GM18520 (cell line): ENCODE measurements at regions not wholly inside any gene's neighbourhood (a gene's known extent, or its start where the extent isn't known, plus 50 kb on each side); places are given as distances from the start of the nearest gene placed in this dataset.
"Not testable (repeated sequence)": the region's sequence is repeated elsewhere in the genome, so short reads cannot be mapped to it uniquely, and the experiment has no call there.

Experiments used
- ATAC-seq: cut with Tn5 transposase; IDR thresholded peaks from one replicate; pipeline ENCODE4 v1.9.1; 2021; ENCODE audit not compliant: unreplicated experiment

DNA sequence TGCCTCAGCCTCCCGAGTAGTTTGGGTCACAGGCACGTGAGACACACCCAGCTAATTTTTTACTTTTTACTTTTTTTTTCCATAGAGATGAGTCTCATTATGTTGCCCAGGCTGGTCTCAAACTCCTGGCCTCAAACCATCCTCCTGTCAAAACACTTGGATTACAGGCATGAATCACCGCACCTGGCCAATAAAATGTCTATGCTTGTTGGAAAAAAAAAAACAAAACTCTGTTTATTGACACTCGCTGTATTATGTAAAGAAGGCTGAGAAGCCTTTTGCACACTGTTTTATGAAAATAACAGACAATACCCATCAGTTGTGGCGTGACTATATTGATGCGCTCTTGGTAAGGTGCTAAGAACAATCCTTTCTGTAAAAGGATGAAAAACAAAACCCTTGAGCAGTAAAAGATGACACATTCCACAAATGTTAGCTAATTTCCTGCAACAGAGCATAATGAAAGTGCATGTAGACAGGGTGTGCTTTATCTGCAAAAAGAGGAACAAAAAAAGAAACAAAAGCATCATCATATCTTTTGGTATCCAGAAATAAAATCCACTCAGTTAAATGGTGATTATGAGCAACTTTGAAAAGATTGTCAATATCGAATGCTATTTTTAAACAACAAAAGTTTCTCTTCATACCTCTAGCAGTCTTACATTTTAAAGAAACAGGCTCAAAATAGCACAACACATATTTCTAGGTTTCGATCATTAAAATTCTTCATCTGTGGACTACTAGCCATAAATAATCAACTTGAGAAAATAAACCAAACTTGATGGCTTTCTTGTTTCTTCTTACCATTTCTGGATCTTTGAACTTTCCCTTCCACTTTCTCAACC, 108.3 kb upstream of the PHACTR1 start:
- peak; percentile 56 for ATAC-seq

DNA sequence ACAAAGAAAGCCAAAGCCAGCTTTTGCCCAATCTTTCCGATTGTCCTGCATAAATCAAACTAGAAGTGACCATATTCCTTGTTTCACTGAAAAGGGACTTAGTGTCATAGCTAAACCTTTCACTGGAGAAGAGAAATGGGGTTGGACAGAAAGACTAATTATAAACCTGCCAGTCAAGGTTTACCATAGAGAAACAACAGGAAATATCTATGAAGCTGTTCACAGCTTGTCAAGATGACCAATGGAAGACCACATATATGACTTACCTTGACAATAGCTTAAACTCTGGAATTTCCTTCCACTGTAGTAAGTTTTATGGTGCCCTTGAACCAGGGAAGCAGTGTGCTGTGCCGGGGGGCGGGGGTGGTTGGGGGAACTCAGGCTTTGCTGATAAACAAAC, 107.7 kb upstream of the PHACTR1 start:
- ATAC-seq: peak; percentile 4

DNA sequence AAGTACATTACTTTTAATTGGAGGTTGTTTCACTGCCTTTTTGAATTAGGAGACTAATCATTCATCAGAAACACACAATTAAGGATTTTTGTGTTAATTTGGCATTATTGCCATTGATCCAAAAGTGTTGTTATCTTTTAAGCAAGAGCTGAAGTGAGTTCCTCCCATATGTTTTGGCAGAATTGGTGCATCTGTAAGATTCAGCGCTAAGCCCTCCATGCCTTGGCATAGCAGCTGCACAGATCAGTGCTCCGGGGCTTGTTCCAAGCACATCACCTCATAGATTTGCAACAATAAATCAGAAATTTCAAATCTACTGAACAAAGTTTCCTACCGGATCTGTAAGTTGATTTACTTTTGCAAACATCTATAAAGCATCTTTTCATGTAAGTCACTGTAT, 106.8 kb upstream of the PHACTR1 start:
- no peak for ATAC-seq

DNA sequence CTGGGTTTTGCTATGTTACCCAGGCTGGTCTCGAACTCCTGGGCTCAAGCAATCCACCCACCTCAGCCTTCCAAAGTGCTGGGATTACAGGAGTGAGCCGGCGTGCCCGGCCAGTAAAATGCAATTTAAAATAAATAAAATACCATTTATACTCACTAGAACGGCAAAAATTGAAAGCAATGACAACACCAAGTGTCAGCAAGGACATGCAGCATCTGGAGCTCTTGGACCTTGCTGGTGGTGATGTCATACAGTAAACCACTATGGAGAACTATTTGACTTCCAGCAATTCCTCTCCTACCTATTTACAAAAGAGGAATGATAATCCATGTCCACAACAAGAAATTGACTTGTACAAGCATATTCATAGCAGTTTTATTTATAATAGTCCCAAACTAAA, 105.7 kb upstream of the PHACTR1 start:
- no peak for ATAC-seq

DNA sequence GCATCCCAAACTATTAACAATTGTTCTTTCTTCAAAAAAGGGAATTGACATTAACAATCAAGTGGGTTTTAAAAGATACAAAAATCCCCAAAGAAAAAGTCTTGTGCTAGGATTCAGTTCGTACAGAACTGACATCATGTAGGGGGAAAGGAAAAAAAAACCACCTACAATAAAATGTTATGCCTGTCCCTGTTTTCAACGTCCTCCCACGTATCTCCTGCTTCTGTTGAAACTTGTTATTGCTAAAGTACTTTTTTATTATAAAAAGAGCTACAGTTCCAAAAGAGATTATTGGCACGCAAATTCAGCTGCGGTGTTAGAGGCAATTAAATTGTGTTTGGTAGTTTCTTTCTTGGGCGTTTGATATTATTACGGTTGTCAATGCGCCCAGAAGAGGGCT, 102.8 kb upstream of the PHACTR1 start:
- no peak for ATAC-seq

DNA sequence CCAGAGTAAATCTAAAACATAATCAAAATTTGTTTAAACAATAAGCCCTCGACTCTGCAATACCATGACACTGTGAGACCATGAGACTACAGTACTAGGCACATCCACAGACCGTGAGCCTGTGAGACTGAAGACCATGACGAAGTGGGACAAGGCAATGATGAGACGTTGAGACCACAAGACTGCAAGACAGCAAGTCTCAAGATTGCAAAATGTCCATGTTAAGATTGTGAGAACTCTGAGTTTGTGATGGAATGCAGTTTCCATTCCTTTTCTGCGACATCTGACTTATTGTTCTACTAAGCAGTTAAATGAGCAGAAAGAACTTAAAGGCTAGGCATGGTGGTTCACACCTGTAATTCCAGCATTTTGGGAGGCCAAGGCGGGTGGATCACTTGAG, 102.1 kb upstream of the PHACTR1 start:
- ATAC-seq: no peak

DNA sequence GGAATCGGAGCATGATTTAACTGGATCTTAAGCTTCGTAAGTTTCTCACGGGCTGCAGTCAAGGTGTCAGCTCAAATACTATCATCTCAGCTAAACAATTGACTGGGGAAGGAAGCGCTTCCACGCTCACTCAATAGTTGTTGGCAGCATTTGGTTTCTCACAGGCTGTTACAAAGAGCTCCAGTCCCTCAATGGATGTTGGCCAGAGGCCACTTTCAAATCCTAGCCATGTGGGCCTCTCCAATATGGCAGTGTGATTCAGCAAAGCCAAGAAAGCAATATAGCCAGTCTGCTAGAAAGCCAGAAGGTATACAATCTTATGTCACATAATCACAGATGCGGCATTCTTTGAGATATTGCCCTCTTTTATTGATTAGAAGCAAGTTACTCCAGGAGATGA, 98.3 kb upstream of the PHACTR1 start:
- no peak for ATAC-seq

DNA sequence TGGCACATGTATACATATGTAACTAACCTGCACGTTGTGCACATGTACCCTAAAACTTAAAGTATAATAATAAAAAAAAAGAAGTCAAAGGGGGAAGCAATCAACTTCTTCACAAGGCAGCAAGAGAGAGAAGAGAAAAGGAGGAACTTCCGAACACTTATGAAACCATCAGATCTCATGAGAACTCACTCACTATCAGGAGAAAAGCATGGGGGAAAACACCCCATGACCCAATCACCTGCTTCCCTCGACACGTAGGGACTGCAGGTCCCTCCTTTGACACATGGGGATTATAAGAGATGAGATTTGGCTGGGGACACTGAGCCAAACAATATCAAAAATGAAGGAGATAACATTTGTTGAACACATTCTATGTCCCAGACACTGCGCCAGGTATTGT, 94.8 kb upstream of the PHACTR1 start:
- ATAC-seq: no peak

DNA sequence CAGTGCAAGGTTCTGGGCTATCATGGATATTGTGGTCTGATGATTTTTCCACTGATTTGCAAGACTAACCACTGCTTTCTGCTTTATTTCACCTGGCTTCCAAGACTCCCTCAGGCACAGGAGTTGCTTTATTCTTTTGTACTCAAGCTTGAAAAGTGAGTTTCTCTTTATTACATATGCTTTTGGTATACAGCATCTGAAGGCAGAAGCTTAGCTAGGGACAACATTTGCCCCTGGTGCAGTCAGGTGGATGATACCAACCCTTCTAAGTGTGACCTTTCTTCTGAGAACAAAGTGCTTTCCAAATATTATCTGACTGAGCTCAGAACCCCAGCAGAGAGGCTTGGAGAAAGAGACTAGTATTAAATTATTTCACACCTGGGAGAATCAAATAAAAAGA, 94.0 kb upstream of the PHACTR1 start:
- no peak for ATAC-seq

DNA sequence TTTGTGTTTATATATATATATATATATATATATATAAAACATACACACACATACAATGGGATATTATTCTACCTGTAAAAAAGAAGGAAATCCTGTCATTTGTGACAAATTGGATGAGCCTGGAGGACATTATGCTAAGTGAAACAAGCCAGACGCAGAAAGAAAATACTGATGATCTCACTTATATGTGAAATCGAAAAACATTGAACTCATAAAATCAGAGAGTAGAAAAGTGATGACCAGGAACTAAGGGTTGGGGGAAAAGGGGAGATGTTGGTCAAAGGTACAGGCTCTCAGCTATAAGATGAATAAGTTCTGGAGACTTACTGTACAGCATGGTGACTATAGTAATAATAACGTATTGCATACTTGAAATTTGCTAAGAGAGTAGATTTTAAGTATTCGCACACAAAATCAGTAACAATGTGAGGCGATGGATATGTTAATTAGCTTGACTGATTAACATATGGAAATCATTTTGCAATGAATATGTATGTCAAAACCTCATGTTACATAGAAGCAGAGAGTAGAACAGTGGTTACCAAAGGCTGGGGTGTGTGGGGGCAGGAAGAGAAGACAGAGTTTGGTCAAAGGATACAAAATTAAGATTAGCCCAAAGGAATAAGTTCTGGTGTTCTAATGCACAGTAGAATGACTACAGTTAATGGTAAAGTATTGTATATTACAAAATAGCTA, 92.3 kb upstream of the PHACTR1 start:
- no peak for ATAC-seq

DNA sequence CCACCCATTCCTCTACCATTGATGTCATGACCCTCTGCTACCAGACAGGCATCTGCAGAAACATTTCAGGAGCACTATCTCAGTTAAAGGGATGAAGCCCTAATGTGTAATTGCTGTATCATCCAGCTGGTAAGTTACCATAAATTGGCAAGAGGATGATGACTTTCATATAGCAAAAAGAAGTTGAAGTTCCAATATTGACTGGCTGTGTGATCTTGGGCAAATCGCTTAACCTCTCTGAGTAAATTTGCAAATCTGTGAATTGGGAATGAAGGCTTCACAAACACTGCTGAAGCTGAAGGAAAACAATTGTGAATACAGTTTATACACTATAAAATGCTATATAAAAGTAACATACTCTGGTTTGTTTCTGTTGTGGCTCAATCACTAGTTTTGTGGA, 89.5 kb upstream of the PHACTR1 start:
- no peak for ATAC-seq

DNA sequence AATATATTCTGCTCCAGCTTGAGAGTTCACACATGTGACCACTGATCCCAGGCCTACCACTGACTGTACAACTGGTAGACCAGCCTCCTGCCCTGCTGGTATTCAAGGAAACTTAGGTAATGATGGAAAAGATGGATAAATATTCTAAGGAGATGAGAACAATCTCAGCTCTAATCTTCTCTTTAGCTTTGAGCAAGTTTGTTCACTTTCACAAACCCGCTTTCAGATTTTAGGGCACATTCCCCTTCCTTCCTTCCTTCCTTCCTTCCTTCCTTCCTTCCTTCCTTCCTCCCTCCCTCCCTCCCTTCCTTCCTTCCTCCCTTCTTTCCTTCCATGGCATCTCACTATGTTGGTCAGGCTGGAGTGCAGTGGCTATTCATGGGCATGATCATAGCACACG, 88.2 kb upstream of the PHACTR1 start:
- no peak for ATAC-seq

DNA sequence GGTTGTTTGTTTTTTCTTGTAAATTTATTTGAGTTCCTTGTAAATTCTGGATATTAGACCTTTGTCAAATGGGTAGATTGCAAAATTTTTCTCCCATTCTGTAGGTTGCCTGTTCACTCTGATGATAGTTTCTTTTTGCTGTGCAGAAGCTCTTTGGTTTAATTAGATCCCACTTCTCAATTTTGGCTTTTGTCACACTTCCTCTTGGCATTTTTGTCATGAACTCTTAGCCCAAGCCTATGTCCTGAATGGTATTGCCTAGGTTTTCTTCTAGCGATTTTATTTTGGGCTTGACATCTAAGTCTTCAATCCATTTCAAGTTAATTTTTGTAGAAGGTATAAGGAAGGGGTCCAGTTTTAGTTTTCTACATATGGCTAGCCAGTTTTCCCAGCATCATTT, 82.8 kb upstream of the PHACTR1 start:
- ATAC-seq: not testable (repeated sequence)

DNA sequence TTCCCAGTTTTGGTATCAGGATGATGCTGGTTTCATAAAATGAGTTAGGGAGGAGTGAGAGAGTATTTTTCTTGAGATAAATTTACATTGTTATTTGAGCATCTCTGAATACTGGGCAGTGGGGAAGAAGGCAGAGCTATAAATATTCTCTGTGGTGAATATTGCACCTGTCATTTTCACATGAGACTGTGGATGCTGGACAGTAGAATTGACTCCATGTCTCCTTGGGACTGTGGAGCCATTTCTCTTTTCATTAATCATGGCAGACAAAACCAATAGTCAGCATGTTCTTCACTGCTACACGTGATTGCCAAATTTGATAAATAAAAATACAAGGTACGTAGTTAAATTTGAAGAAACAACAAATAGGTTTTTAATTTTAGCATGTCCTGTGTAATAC, 81.2 kb upstream of the PHACTR1 start:
- ATAC-seq: no peak

DNA sequence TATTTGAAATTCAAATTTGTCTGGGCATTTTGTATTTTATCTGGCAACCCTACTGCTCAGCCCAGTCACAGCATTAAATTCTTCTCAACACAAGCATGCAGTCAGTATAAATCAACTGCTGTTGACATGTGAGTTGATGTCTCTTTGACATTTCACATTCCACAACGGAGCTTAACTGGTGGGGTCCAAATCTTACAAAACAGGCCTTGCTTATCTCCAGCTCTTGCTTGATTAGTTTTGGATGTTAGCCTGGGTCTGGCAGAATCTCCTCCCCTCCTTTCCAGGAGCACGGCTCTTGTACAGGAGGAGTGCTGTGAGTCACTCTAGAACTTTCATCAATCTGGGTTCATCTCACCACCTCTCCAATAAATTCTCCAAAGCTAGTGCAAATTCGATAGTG, 80.8 kb upstream of the PHACTR1 start:
- ATAC-seq: no peak

DNA sequence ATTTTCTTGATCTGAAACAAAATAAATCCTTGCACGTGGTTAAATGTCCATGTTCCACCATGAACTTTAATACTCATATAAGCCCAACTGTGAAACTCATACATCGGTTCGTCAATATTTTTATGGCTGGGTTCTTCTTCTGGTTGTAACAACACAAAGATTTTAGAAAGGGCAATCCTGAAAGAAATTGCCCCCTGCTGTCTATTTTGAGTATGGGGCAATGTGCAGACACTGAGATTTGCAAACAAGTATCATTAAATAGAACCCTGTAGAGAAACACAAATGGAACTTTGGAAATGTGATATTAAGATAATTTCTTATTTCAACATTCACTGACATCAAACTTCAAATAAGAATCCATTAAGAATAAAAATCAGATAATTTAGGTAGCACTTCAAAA, 80.2 kb upstream of the PHACTR1 start:
- no peak for ATAC-seq

DNA sequence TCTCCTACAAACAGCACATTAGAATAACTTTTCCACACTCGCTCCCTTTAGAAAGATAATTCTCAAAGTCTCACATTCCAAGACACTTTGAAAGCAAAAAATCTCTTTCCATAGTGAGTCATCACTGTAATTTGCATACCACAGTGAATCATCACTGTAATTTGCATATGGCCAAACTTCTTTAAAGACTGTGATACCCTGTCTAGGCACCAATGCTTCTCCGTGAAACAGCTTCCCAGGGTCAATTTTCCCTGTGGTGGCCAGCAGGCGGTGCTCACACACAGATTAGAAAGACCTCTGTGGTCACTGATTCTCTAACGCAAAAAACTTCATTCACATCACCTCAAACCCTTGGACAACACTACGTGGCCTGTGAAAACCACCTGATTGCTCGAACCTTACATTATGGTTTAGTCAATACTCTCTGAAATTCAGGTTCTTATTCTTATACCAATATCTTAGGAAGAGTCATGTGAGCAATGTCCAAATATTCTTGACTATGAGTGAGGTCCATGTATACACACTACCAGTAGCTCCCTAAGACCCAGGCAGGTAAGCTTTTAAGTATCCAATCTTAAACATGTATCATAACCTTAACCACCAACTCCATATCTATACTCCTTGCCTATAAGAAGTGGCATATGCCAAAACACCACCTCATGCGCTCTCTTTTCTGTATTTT, 78.5 kb upstream of the PHACTR1 start:
- ATAC-seq: peak; percentile 72

DNA sequence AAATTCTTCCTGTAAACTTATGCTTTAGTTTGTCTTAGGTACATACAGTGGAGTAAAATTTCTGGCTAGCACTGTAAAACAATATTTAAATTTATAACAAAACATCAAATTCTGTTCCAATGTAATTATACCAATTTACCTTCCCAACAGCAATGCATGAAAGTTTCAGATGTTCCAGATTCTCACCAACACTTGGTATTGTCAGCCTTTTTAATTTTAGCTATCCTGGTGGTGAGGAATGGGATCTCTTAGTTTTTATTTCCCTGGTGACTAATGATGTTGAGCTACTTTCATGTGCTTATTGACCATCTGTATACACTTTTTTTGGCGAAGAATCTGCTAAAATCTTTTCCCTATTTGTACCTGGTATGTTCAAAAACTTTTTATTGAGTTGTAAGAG, 76.1 kb upstream of the PHACTR1 start:
- ATAC-seq: no peak

DNA sequence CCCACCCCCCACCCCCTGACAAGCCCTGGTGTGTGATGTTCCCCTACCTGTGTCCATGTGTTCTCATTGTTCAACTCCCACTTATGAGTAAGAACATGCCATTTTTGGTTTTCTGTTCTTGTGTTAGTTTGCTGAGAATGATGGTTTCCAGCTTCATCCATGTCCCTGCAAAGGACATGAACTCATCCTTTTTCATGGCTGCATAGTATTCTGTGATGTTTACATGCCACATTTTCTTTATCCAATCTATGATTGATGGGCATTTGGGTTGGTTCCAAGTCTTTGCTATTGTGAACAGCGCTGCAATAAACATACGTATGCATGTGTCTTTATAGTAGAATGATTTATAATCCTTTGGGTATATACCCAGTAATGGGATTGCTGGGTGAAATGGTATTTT, 74.8 kb upstream of the PHACTR1 start:
- ATAC-seq: not testable (repeated sequence)

DNA sequence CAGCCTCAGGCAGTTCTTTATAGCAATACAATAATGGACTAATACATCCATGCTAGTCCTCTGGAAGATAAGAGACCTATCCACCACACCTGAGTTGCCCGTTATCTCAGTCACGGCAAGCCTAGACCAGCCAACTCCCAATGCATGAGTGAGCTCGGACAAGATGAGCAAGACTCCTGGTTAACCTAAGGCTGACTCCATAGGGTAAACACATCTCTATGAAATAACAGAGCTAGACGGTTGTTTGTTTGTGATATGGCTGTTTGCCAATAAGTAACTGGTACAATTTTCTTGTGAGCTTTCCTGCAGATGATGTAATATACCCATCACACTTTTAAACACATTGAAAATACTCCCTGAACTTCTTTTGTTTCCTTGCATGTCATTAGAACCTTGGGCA, 70.6 kb upstream of the PHACTR1 start:
- ATAC-seq: no peak

DNA sequence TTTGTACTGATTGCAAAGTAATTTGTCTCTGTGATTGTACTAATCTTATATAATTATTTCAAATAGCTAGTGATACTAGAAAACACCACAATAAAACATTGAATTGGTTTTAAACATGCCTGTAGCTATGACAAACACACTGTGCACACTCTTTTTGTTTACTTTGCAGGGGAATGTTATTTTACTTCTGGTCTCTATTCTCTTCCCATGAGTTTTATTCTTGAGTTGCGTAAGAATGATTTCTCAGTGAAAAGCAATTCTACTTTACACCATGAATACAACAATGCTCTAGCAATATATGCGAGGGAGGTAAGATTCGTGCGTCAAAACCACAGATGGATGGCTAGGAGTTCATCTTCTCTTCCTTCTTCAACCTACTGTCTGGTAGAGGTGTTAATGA, 68.4 kb upstream of the PHACTR1 start:
- no peak for ATAC-seq

DNA sequence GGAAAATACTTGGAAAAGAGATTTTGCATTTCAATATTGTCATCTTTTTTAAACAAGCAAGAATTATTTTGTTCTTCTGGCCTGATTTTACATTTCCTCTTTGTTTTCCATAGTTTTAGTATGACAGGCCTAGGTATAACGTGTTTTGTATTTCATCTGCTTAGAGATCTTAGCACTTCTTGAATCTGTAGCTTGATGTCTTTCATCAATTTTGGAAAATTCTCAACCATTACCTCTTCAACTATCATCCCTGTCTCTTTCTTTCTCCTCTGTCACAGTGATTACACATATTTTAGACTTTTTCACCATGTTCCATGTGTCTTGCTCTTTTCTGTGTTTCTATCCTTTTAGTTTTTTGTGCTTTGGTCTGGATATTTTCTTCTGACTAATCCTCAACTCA, 67.2 kb upstream of the PHACTR1 start:
- no peak for ATAC-seq
